ENCODE measurements at regions not wholly inside any gene's neighbourhood (a gene's known extent, or its start where the extent isn't known, plus 50 kb on each side); places are given as distances from the start of the nearest gene placed in this dataset.

DNA sequence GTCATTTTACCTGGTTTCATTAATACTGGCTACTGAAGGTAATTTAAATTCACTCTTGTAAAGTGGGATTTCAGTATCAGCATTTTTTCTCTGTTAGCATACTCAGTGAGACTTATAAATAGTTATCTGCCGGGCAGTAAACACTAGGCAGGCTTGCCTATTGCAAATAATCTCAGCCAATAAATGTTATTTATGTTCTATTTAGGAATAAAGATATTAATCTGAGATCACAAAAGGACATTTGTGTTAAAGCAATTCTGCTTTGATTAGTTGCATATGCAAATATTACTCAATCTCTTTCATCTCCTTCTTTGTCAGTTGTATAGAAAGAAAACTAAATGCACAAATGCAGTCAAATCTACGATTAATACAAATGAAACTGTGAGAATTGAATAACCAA lies 827.8 kb downstream of the TLE4 start:
- TF ChIP-seq, protein P1, sequence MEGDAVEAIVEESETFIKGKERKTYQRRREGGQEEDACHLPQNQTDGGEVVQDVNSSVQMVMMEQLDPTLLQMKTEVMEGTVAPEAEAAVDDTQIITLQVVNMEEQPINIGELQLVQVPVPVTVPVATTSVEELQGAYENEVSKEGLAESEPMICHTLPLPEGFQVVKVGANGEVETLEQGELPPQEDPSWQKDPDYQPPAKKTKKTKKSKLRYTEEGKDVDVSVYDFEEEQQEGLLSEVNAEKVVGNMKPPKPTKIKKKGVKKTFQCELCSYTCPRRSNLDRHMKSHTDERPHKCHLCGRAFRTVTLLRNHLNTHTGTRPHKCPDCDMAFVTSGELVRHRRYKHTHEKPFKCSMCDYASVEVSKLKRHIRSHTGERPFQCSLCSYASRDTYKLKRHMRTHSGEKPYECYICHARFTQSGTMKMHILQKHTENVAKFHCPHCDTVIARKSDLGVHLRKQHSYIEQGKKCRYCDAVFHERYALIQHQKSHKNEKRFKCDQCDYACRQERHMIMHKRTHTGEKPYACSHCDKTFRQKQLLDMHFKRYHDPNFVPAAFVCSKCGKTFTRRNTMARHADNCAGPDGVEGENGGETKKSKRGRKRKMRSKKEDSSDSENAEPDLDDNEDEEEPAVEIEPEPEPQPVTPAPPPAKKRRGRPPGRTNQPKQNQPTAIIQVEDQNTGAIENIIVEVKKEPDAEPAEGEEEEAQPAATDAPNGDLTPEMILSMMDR (IDR thresholded peaks at IDR 0.05), result no peak
- TF ChIP-seq POLR2AphosphoS5 (IDR thresholded peaks at IDR 0.05) (no peak), POLR2A (IDR thresholded peaks at IDR 0.05; ENCODE audit: low read depth) (no peak)
